ENCODE measurements at regions not wholly inside any gene's neighbourhood (a gene's known extent, or its start where the extent isn't known, plus 50 kb on each side); places are given as distances from the start of the nearest gene placed in this dataset.

DNA sequence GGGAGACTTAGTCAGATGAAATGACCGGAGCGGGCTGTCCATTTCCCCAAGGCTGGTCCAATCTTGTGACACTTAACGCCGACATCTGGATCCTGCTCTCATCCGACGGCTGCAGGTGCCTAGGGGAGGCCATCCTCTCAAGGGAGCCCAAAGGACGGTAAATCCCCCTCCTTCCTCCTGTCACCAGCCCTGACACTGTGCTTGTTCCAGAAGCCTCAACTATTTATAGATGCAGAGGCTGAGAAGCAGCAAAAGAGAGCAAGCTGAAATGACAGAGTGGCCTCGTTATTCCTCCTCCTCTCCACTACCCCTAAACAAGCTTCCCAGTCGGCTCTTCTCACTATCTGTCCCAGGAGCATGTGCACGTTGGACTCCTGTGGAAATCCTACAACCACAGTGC lies 533.7 kb downstream of the LIG4 start:
- intact Hi-C loops (cut with micrococcal nuclease) = no loop called here
- Mint-ChIP-seq H3K4me3 (ENCODE audit: unreplicated experiment) (no peak overlapping the region), H3K9me3 (ENCODE audit: unreplicated experiment) (peaks cover 22% of the 10 kb centered on the region), H3K27ac (ENCODE audit: low read depth, unreplicated experiment) (no peak overlapping the region), H3K27me3 (ENCODE audit: insufficient read depth, unreplicated experiment) (no peaks in the 10 kb centered on the region), H3K4me1 (ENCODE audit: insufficient read depth, unreplicated experiment) (no peaks in the 10 kb centered on the region), H3K36me3 (ENCODE audit: insufficient read depth, unreplicated experiment) (no peaks in the 10 kb centered on the region)
- TF ChIP-seq, protein P1, sequence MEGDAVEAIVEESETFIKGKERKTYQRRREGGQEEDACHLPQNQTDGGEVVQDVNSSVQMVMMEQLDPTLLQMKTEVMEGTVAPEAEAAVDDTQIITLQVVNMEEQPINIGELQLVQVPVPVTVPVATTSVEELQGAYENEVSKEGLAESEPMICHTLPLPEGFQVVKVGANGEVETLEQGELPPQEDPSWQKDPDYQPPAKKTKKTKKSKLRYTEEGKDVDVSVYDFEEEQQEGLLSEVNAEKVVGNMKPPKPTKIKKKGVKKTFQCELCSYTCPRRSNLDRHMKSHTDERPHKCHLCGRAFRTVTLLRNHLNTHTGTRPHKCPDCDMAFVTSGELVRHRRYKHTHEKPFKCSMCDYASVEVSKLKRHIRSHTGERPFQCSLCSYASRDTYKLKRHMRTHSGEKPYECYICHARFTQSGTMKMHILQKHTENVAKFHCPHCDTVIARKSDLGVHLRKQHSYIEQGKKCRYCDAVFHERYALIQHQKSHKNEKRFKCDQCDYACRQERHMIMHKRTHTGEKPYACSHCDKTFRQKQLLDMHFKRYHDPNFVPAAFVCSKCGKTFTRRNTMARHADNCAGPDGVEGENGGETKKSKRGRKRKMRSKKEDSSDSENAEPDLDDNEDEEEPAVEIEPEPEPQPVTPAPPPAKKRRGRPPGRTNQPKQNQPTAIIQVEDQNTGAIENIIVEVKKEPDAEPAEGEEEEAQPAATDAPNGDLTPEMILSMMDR (IDR thresholded peaks at IDR 0.05; ENCODE audit: unreplicated experiment) = no peak
- ChIA-PET CTCF (no interaction called here), POLR2A (no interaction called here)
- BruUV-seq (replicated peaks) = no TSS peak
- DNase-seq (ENCODE audit: unreplicated experiment) = no peak

DNA sequence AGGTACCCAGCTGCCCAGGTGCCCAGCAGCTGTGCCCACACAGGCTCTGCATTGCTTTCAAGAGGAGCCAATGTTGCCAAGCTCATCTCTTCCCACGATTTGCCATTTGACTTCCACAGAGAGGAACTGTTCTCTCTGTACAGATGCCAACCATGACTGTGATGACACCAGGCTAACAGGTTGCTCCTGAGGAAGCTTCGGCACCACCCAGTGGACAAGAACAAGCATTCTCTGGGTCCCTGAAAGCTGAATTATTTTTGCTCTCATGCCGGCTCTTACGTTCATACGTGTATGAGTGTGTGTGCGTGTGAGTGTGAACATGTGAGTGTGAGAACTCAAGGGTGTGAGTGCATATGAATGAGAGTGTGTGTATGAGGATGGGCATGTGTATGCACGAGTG lies 535.2 kb downstream of the LIG4 start:
- no TSS peak for BruUV-seq (replicated peaks)
- POLR2A ChIA-PET = interaction anchor here (0.6 kb wide), 1 partner anchor 492 kb away, joined by 3 read pairs; no protein-coding TSS in a partner anchor

GRCh38 chr13:107678075-107678689 lies 537.2 kb downstream of the LIG4 start:
- intact Hi-C loops (cut with micrococcal nuclease) = no loop called here
- CTCF ChIA-PET = interaction anchor here (1.3 kb wide), 2 partner anchors 13 to 17 kb away, joined by 3 to 4 read pairs; no protein-coding TSS in a partner anchor
- TF ChIP-seq, protein P1 (IDR thresholded peaks at IDR 0.05; ENCODE audit: unreplicated experiment) = no peak
- BruUV-seq (replicated peaks) = no TSS peak
- no peak overlapping the region for H3K27ac Mint-ChIP-seq (ENCODE audit: low read depth, unreplicated experiment)
- POLR2A ChIA-PET = interaction anchor here (0.5 kb wide), 1 partner anchor 27 kb away, joined by 4 read pairs; no protein-coding TSS in a partner anchor
- peak; percentile 35 for DNase-seq (ENCODE audit: unreplicated experiment)
- peaks cover 26% of the 10 kb centered on the region for H3K9me3 Mint-ChIP-seq (ENCODE audit: unreplicated experiment)
- no peaks in the 10 kb centered on the region for H3K4me1 Mint-ChIP-seq (ENCODE audit: insufficient read depth, unreplicated experiment)
- no peak overlapping the region for H3K4me3 Mint-ChIP-seq (ENCODE audit: unreplicated experiment)
- no peaks in the 10 kb centered on the region for H3K27me3 Mint-ChIP-seq (ENCODE audit: insufficient read depth, unreplicated experiment)
- H3K36me3 Mint-ChIP-seq (ENCODE audit: insufficient read depth, unreplicated experiment) = no peaks in the 10 kb centered on the region

More for the DNA sequence above, 535.2 kb downstream of the LIG4 start:
- Mint-ChIP-seq H3K36me3 (ENCODE audit: insufficient read depth, unreplicated experiment) (no peaks in the 10 kb centered on the region), H3K27ac (ENCODE audit: low read depth, unreplicated experiment) (no peak overlapping the region), H3K4me1 (ENCODE audit: insufficient read depth, unreplicated experiment) (no peaks in the 10 kb centered on the region), H3K9me3 (ENCODE audit: unreplicated experiment) (peaks cover 15% of the 10 kb centered on the region), H3K27me3 (ENCODE audit: insufficient read depth, unreplicated experiment) (no peaks in the 10 kb centered on the region), H3K4me3 (ENCODE audit: unreplicated experiment) (no peak overlapping the region)
- intact Hi-C loops (cut with micrococcal nuclease) = no loop called here
- CTCF ChIA-PET = interaction anchor here (0.6 to 1.3 kb wide), 5 partner anchors 11 to 470 kb away, joined by 3 to 6 read pairs (median 3); no protein-coding TSS in a partner anchor
- TF ChIP-seq, protein P1 (IDR thresholded peaks at IDR 0.05; ENCODE audit: unreplicated experiment) = no peak
- peak; percentile 27 for DNase-seq (ENCODE audit: unreplicated experiment)

DNA sequence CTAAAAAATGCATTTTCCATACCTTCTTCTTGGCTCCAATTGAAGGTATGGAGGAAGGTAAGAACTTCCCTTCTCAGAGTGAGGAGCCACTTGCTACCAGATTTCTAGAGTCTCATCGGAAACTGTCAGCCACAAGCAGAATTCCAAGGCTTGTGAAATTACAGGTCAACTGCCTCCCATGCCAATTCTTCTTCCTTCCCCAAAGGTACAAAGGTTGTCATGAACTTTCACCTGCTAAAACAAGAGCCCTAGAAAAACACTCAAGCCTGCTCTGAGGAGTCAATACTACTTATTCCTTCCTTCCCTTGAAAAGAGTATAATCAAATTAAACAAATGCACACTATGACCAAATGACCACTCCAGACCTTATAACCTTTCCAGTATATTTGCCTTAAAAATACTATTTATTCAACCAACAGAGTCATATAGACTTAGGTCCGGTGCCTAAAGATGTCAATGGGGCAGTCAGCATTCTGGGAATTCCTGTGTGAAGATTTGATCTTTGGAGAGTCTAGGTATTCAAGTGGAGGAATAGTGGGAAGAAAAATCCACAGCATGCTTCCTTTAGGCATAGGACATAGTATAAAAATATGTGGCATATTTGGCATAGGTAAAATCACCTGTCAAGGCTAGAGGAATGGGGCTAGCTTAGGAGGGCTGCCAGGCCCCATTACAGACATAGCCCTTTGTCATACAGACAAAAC lies 539.3 kb downstream of the LIG4 start:
- intact Hi-C loops (cut with micrococcal nuclease) = no loop called here
- no peaks in the 10 kb centered on the region for H3K27me3 Mint-ChIP-seq (ENCODE audit: insufficient read depth, unreplicated experiment)

More for the DNA sequence above, 539.3 kb downstream of the LIG4 start:
- H3K36me3 Mint-ChIP-seq (ENCODE audit: insufficient read depth, unreplicated experiment) = no peaks in the 10 kb centered on the region
- ChIA-PET CTCF (interaction anchor here (0.8 kb wide), 1 partner anchor 465 kb away, joined by 3 read pairs; no protein-coding TSS in a partner anchor), POLR2A (no interaction called here)
- no peaks in the 10 kb centered on the region for H3K4me1 Mint-ChIP-seq (ENCODE audit: insufficient read depth, unreplicated experiment)
- H3K4me3 Mint-ChIP-seq (ENCODE audit: unreplicated experiment) = no peak overlapping the region
- TF ChIP-seq, protein P1 (IDR thresholded peaks at IDR 0.05; ENCODE audit: unreplicated experiment) = no peak
- DNase-seq (ENCODE audit: unreplicated experiment) = no peak
- BruUV-seq (replicated peaks) = no TSS peak
- no peak overlapping the region for H3K27ac Mint-ChIP-seq (ENCODE audit: low read depth, unreplicated experiment)
- H3K9me3 Mint-ChIP-seq (ENCODE audit: unreplicated experiment) = peaks cover 25% of the 10 kb centered on the region

Data from MCF 10A (cell line).